ENCODE measurements at regions not wholly inside any gene's neighbourhood (a gene's known extent, or its start where the extent isn't known, plus 50 kb on each side); places are given as distances from the start of the nearest gene placed in this dataset.

GRCh38 chr12:75837700-75838099 is 193.9 kb downstream of the PHLDA1 start:
- Histone ChIP-seq H3K27ac (ENCODE audit: low read length) (no peak overlapping the region), H4K20me1 (ENCODE audit: low read length) (no peaks in the 10 kb centered on the region), H3K9me2 (replicated peaks; ENCODE audit: low read length) (no peaks in the 10 kb centered on the region), H3K9me3 (ENCODE audit: low read length) (no peaks in the 10 kb centered on the region), H3K27me3 (ENCODE audit: low read length) (no peaks in the 10 kb centered on the region), H3K4me3 (ENCODE audit: low read length) (no peak overlapping the region), H3K9ac (ENCODE audit: low read length) (no peak overlapping the region), H3F3A (ENCODE audit: low read length, unreplicated experiment) (no peaks in the 10 kb centered on the region), H3K36me3 (ENCODE audit: low read depth, low read length) (no peaks in the 10 kb centered on the region), H2AFZ (ENCODE audit: low read length) (no peak overlapping the region), H3K4me2 (ENCODE audit: low read length) (no peak overlapping the region), H3K79me2 (ENCODE audit: low read length) (no peaks in the 10 kb centered on the region), H3K4me1 (ENCODE audit: insufficient read depth, low read length) (no peaks in the 10 kb centered on the region)
- no peak for DNase-seq
- ATAC-seq = no peak
- TF ChIP-seq CTCF (conservative IDR thresholded peaks at IDR 0.05; ENCODE audit: low read depth, low read length) (no peak), EZH2phosphoT487 (IDR thresholded peaks at IDR 0.05; ENCODE audit: borderline replicate concordance, low read length) (no peak), EZH2 (IDR thresholded peaks at IDR 0.05; ENCODE audit: low read length, unreplicated experiment) (no peak)
- CTCF ChIA-PET = no interaction called here
- no TSS peak for BruUV-seq (replicated peaks)
- POLR2A ChIA-PET (ENCODE audit: unreplicated experiment) = no interaction called here
- intact Hi-C loops (cut with micrococcal nuclease) = no loop called here

DNA sequence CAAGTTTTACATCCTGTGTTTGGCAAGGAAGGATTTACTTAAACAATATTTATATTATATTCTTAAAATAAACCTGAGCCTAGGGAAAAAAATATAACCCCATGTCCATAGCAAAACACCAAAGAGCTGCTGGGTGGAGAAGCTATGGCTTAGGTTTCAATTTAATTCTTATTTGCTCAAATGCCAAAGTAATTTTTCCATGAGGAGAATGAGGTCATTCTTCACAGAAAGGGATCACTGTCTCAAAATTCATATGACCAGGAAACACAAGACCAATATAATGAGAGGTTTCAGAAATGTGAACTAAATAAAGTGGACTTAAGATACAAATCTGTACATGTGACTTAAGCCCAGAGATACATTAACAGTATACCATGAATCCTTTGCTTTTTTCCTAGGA is 195.0 kb downstream of the PHLDA1 start:
- Histone ChIP-seq H3K9ac (ENCODE audit: low read length) (no peak overlapping the region), H3K4me2 (ENCODE audit: low read length) (no peak overlapping the region), H3K4me3 (ENCODE audit: low read length) (no peak overlapping the region), H3K27ac (ENCODE audit: low read length) (no peak overlapping the region), H4K20me1 (ENCODE audit: low read length) (no peaks in the 10 kb centered on the region), H3K4me1 (ENCODE audit: insufficient read depth, low read length) (no peaks in the 10 kb centered on the region), H2AFZ (ENCODE audit: low read length) (no peak overlapping the region), H3K9me3 (ENCODE audit: low read length) (no peaks in the 10 kb centered on the region), H3K36me3 (ENCODE audit: low read depth, low read length) (no peaks in the 10 kb centered on the region), H3K9me2 (replicated peaks; ENCODE audit: low read length) (no peaks in the 10 kb centered on the region), H3K27me3 (ENCODE audit: low read length) (no peaks in the 10 kb centered on the region), H3K79me2 (ENCODE audit: low read length) (no peaks in the 10 kb centered on the region), H3F3A (ENCODE audit: low read length, unreplicated experiment) (no peaks in the 10 kb centered on the region)
- ChIA-PET POLR2A (ENCODE audit: unreplicated experiment) (interaction anchor here (0.8 kb wide), 1 partner anchor 26 kb away, joined by 4 read pairs; no protein-coding TSS in a partner anchor), CTCF (no interaction called here)
- intact Hi-C loops (cut with micrococcal nuclease) = no loop called here
- no peak for TF ChIP-seq CTCF (conservative IDR thresholded peaks at IDR 0.05; ENCODE audit: low read depth, low read length)
- TF ChIP-seq EZH2phosphoT487 (IDR thresholded peaks at IDR 0.05; ENCODE audit: borderline replicate concordance, low read length) = no peak
- no peak for TF ChIP-seq EZH2 (IDR thresholded peaks at IDR 0.05; ENCODE audit: low read length, unreplicated experiment)
- DNase-seq (no peak), ATAC-seq (no peak)
- no TSS peak for BruUV-seq (replicated peaks)

GRCh38 chr12:75834591-75834990 is 197.0 kb downstream of the PHLDA1 start:
- no peak overlapping the region for H3K4me3 ChIP-seq (ENCODE audit: low read length)
- intact Hi-C loops (cut with micrococcal nuclease) = no loop called here
- H3K27ac ChIP-seq (ENCODE audit: low read length) = no peak overlapping the region
- H3K9ac ChIP-seq (ENCODE audit: low read length) = no peak overlapping the region
- no peak for ATAC-seq
- H3F3A ChIP-seq (ENCODE audit: low read length, unreplicated experiment) = no peaks in the 10 kb centered on the region
- TF ChIP-seq EZH2 (IDR thresholded peaks at IDR 0.05; ENCODE audit: low read length, unreplicated experiment) = no peak
- H2AFZ ChIP-seq (ENCODE audit: low read length) = no peak overlapping the region
- H3K27me3 ChIP-seq (ENCODE audit: low read length) = no peaks in the 10 kb centered on the region
- H4K20me1 ChIP-seq (ENCODE audit: low read length) = no peaks in the 10 kb centered on the region
- POLR2A ChIA-PET (ENCODE audit: unreplicated experiment) = no interaction called here
- H3K4me2 ChIP-seq (ENCODE audit: low read length) = no peak overlapping the region
- H3K9me3 ChIP-seq (ENCODE audit: low read length) = no peaks in the 10 kb centered on the region
- no TSS peak for BruUV-seq (replicated peaks)
- H3K9me2 ChIP-seq (replicated peaks; ENCODE audit: low read length) = no peaks in the 10 kb centered on the region
- H3K36me3 ChIP-seq (ENCODE audit: low read depth, low read length) = no peaks in the 10 kb centered on the region
- DNase-seq = peak; percentile 19
- CTCF ChIA-PET = no interaction called here
- H3K4me1 ChIP-seq (ENCODE audit: insufficient read depth, low read length) = no peaks in the 10 kb centered on the region
- H3K79me2 ChIP-seq (ENCODE audit: low read length) = no peaks in the 10 kb centered on the region

Measured in PC-3 (cell line).